GM12874 (cell line): ENCODE measurements at regions not wholly inside any gene's neighbourhood (a gene's known extent, or its start where the extent isn't known, plus 50 kb on each side); places are given as distances from the start of the nearest gene placed in this dataset.

Experiments used
- CTCF ChIP-seq: IDR thresholded peaks from 2 replicates; pipeline ENCODE4 v1.5.1; 2011; ENCODE audit warnings: low read depth, mild to moderate bottlenecking, control low read depth, low read length, moderate library complexity; ENCODE audit not compliant: insufficient read depth

GRCh38 chr11:26198532-26199096 lies 133.3 kb upstream of the ANO3 start:
- TF ChIP-seq CTCF: no peak

GRCh38 chr11:26199331-26200095 lies 132.4 kb upstream of the ANO3 start:
- TF ChIP-seq CTCF: no peak

- no peak for TF ChIP-seq CTCF
Observed at GRCh38 chr11:26201411-26201810, 130.5 kb upstream of the ANO3 start.

- no peak for TF ChIP-seq CTCF
Observed at GRCh38 chr11:26202754-26203153, 129.2 kb upstream of the ANO3 start.

- TF ChIP-seq CTCF: no peak
Observed at GRCh38 chr11:26204101-26204500, 127.8 kb upstream of the ANO3 start.

- TF ChIP-seq CTCF: no peak
Observed at GRCh38 chr11:26204839-26205238, 127.1 kb upstream of the ANO3 start.

GRCh38 chr11:26219183-26220117 lies 112.5 kb upstream of the ANO3 start:
- TF ChIP-seq CTCF: no peak
